Panc1 (cell line): ENCODE measurements at regions not wholly inside any gene's neighbourhood (a gene's known extent, or its start where the extent isn't known, plus 50 kb on each side); places are given as distances from the start of the nearest gene placed in this dataset.

Source experiments
- ATAC-seq: fragments of 200-7000 bp; cut with Tn5 transposase; 2 replicates; pipeline ENCODE4 v1.9.1; 2020; ENCODE audit warnings: mild to moderate bottlenecking, moderate library complexity
- BruUV-seq: library from RNA; stranded (reverse); fragments of 400-500 nt; replicated peaks from 2 replicates; lab custom pipeline; 2021; lab: Mats Ljungman, UMichigan
- CTCF ChIA-PET: fragments of 300-600 bp; sonication (Branson Sonifier 250); formaldehyde crosslinking; loops from one replicate; lab custom pipeline; 2022; ENCODE audit warnings: antibody characterized with exemption; lab: Charles Lee
- POLR2A ChIA-PET: fragments of 300-600 bp; sonication (Branson Sonifier 250); formaldehyde crosslinking; loops from one replicate; lab custom pipeline; 2022; ENCODE audit warnings: antibody characterized with exemption; lab: Charles Lee
- DNase-seq: peaks from one replicate; pipeline ENCODE4 v3.0.0-alpha.2; 2010; ENCODE audit warnings: low read depth, low spot score
- H3K27ac ChIP-seq: 2 replicates; pipeline ENCODE4 v1.5.1; 2011; ENCODE audit warnings: mild to moderate bottlenecking, low read length, inconsistent platforms
- H3K27me3 ChIP-seq: fragments of 200-500 bp; sonication (Bioruptor generic); 2 replicates; pipeline ENCODE4 v1.6.0; 2014; ENCODE audit warnings: low read length, inconsistent platforms; ENCODE audit not compliant: control insufficient read depth, insufficient read depth
- H3K36me3 ChIP-seq: fragments of 200-500 bp; sonication (Bioruptor generic); 2 replicates; pipeline ENCODE4 v1.5.1; 2014; ENCODE audit warnings: inconsistent platforms, mild to moderate bottlenecking, low read length, moderate library complexity; ENCODE audit not compliant: control insufficient read depth, insufficient read depth
- H3K4me1 ChIP-seq: 2 replicates; pipeline ENCODE4 v1.5.1; 2011; ENCODE audit warnings: inconsistent platforms, mild to moderate bottlenecking, low read length, moderate library complexity; ENCODE audit not compliant: control insufficient read depth, insufficient read depth
- H3K4me3 ChIP-seq, 2 experiments: 2 replicates each; pipeline ENCODE4 v1.5.1; 2011 to 2012; ENCODE audit warnings: low read depth in 2 of 2, low read length in 2 of 2, mild to moderate bottlenecking in 2 of 2, inconsistent platforms in 1 of 2, moderate library complexity in 1 of 2
- H3K9me3 ChIP-seq: fragments of 200-500 bp; sonication (Bioruptor generic); 2 replicates; pipeline ENCODE4 v1.5.1; 2014; ENCODE audit warnings: low read depth, mild to moderate bottlenecking, inconsistent platforms, low read length, moderate library complexity; ENCODE audit not compliant: control insufficient read depth, insufficient read depth
- POLR2AphosphoS5 ChIP-seq: IDR thresholded peaks from 2 replicates; pipeline ENCODE4 v1.6.1; 2012; ENCODE audit warnings: mild to moderate bottlenecking, low read depth, low read length, moderate library complexity
- SIN3A ChIP-seq: IDR thresholded peaks from 2 replicates; pipeline ENCODE4 v1.6.1; 2012; ENCODE audit warnings: low read depth, mild to moderate bottlenecking, low read length, moderate library complexity, borderline replicate concordance; ENCODE audit not compliant: insufficient read depth
- TCF7L2 ChIP-seq: IDR thresholded peaks from 2 replicates; pipeline ENCODE4 v1.6.1; 2011; ENCODE audit warnings: mild to moderate bottlenecking, low read depth, low read length, inconsistent platforms
- in situ Hi-C: cut with HindIII; loops from 2 replicates; pipeline ENCODE4 v1.10.0; 2016; ENCODE audit warnings: low sequenced_read_pairs, low pct_unique_long_range_greater_than_20kb
- intact Hi-C: fragments of 100-400 bp; cut with micrococcal nuclease; formaldehyde crosslinking; loops from one replicate; pipeline ENCODE4 v1.10.0; 2022; ENCODE audit not compliant: unreplicated experiment
- TF ChIP-seq, protein P1 (sequence below), 2 experiments: IDR thresholded peaks; 2 replicates each; pipeline ENCODE4 v1.6.1; 2011 to 2012; ENCODE audit warnings: low read depth in 2 of 2, control low read depth in 1 of 2, low read length in 1 of 2, mild to moderate bottlenecking in 1 of 2, moderate library complexity in 1 of 2; ENCODE audit not compliant: insufficient read depth in 1 of 2
- TF ChIP-seq, protein P2 (sequence below): fragments of 450-650 bp; IDR thresholded peaks from 2 replicates; pipeline ENCODE4 v1.5.1; 2017; ENCODE audit warnings: mild to moderate bottlenecking

DNA sequence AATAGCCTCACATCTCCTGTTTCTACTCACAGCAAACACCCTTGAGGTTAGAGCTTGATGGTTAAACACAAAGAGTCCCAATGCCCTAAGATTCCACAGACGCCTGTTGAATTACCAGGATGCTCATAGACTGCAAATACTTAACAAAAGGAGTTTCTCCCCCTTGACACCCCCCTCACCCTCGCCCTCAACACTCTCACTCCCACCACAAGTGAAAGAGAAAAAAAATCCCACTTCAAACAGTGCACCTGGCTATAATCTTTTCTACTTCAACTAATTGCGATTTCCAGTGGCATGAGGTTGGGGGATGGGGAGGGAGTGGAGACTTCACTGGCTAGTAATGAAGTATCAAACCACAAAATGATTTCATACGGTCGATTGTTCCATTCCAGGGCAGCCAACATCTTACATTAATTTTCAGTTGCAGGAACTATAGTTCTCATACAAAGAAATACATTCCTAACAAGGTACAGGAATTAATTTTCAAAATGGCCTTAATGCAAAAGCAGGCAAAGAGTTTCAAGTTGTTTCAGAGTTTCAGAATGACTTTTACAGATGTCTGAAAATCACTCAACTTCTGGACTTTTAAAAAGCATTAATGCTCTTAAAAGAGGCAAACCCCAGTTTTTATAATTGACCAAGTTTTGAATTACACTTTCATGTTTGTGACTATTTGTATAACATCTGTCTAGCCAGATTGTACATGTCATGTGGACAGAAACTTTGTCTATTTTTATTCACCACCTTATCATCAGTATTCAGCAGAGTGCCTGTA is 390.7 kb downstream of the C12orf75 start:
- TF ChIP-seq, protein P1, sequence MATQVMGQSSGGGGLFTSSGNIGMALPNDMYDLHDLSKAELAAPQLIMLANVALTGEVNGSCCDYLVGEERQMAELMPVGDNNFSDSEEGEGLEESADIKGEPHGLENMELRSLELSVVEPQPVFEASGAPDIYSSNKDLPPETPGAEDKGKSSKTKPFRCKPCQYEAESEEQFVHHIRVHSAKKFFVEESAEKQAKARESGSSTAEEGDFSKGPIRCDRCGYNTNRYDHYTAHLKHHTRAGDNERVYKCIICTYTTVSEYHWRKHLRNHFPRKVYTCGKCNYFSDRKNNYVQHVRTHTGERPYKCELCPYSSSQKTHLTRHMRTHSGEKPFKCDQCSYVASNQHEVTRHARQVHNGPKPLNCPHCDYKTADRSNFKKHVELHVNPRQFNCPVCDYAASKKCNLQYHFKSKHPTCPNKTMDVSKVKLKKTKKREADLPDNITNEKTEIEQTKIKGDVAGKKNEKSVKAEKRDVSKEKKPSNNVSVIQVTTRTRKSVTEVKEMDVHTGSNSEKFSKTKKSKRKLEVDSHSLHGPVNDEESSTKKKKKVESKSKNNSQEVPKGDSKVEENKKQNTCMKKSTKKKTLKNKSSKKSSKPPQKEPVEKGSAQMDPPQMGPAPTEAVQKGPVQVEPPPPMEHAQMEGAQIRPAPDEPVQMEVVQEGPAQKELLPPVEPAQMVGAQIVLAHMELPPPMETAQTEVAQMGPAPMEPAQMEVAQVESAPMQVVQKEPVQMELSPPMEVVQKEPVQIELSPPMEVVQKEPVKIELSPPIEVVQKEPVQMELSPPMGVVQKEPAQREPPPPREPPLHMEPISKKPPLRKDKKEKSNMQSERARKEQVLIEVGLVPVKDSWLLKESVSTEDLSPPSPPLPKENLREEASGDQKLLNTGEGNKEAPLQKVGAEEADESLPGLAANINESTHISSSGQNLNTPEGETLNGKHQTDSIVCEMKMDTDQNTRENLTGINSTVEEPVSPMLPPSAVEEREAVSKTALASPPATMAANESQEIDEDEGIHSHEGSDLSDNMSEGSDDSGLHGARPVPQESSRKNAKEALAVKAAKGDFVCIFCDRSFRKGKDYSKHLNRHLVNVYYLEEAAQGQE (IDR thresholded peaks at IDR 0.05; ENCODE audit: insufficient read depth in 1 of 2, low read depth in 2 of 2, low read length in 1 of 2), result no peak
- TF ChIP-seq POLR2AphosphoS5 (no peak), SIN3A (no peak), TCF7L2 (no peak)
- TF ChIP-seq, protein P2, sequence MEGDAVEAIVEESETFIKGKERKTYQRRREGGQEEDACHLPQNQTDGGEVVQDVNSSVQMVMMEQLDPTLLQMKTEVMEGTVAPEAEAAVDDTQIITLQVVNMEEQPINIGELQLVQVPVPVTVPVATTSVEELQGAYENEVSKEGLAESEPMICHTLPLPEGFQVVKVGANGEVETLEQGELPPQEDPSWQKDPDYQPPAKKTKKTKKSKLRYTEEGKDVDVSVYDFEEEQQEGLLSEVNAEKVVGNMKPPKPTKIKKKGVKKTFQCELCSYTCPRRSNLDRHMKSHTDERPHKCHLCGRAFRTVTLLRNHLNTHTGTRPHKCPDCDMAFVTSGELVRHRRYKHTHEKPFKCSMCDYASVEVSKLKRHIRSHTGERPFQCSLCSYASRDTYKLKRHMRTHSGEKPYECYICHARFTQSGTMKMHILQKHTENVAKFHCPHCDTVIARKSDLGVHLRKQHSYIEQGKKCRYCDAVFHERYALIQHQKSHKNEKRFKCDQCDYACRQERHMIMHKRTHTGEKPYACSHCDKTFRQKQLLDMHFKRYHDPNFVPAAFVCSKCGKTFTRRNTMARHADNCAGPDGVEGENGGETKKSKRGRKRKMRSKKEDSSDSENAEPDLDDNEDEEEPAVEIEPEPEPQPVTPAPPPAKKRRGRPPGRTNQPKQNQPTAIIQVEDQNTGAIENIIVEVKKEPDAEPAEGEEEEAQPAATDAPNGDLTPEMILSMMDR, result no peak
- Histone ChIP-seq H3K4me3 (no peak overlapping the region), H3K4me1 (no peaks in the 10 kb centered on the region), H3K36me3 (no peaks in the 10 kb centered on the region), H3K27me3 (no peaks in the 10 kb centered on the region; the same call in 1 of the 2 replicates), H3K27ac (no peak overlapping the region), H3K9me3 (no peaks in the 10 kb centered on the region)
- ATAC-seq (no peak), DNase-seq (no peak)
- in situ Hi-C loops (no loop called here), intact Hi-C loops (no loop called here)
- ChIA-PET POLR2A (no interaction called here), CTCF (no interaction called here)
- no TSS peak for BruUV-seq

DNA sequence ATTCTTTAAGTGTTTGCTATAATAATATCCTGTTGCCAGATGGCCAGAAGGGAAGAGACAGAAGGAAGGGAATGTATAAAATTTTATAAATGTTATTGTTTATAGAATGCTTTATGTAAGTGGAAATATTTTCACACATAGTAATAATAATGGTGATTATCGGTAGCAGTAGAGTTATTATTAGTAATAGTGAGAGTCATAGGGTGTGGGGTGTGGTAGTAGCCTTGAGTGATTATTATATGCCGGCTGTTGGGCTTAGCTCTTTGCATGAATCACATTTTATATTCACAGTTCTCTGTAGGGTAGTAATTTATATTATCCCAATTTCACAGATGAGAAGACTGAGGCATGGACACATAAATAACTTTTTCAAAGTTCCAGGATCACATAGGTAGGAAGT is 391.4 kb downstream of the C12orf75 start:
- no peak overlapping the region for H3K4me3 ChIP-seq
- in situ Hi-C loops, result no loop called here
- no peak for DNase-seq
- no peak for TF ChIP-seq POLR2AphosphoS5
- TF ChIP-seq, protein P1 (IDR thresholded peaks at IDR 0.05; ENCODE audit: insufficient read depth in 1 of 2, low read depth in 2 of 2, low read length in 1 of 2), result no peak
- no peak for TF ChIP-seq SIN3A
- TF ChIP-seq, protein P2, result no peak
- no peak for TF ChIP-seq TCF7L2
- intact Hi-C loops, result no loop called here
- no peaks in the 10 kb centered on the region; the same call in 1 of the 2 replicates for H3K27me3 ChIP-seq
- no peak overlapping the region for H3K27ac ChIP-seq
- CTCF ChIA-PET, result no interaction called here
- no peak for ATAC-seq
- BruUV-seq, result no TSS peak
- H3K4me1 ChIP-seq, result no peaks in the 10 kb centered on the region
- POLR2A ChIA-PET, result no interaction called here
- no peaks in the 10 kb centered on the region for H3K36me3 ChIP-seq
- H3K9me3 ChIP-seq, result no peaks in the 10 kb centered on the region
